Body of pancreas (tissue), 4 donors: ENCODE measurements at regions not wholly inside any gene's neighbourhood (a gene's known extent, or its start where the extent isn't known, plus 50 kb on each side); places are given as distances from the start of the nearest gene placed in this dataset.

ENCODE experiments used
- POLR2A ChIP-seq, 3 donors: fragments of 450-650 bp; IDR thresholded peaks; one replicate each; pipeline ENCODE4 v1.6.1; 2016; ENCODE audit warnings: antibody characterized with exemption in 3 of 3, mild to moderate bottlenecking in 2 of 3
- TF ChIP-seq, protein P1 (sequence below), 7 experiments: fragments of 450-650 bp in 4 of 7; fragments of 200-600 bp in 3 of 7; sonication (generic) in 3 of 7; IDR thresholded peaks; one replicate each; pipeline ENCODE4 v1.5.1; 2016 to 2019; ENCODE audit warnings: antibody characterized with exemption in 7 of 7

DNA sequence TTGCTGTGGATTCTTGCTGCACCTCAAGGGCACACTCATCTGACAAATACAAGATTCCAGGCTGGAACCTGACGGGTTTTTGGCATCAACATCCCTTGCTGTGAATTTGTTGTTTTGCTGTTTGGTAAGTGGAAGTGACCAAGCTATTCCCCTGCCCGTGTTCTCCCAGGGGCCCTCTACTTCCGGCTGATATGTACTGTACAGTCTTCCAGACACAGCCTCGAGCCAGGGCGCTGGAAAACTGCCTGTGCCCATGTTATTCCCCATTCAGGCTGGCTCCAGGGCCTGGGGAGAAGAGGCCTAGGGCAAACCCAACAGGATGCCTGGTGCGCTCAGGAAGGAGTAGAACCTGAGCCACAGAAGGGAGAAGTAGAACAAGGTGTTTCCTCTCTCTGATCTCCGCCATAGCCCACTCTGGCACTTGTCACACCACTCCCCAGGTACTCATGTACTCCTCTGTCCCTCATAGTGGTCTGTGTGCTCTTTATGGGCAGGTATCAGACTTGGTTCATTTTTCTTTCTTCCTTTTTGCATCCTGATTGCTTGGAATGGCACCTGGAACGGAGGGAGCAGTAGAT is 67.8 kb upstream of the LTA4H start:
- TF ChIP-seq POLR2A (IDR thresholded peaks at IDR 0.05): no peak
- TF ChIP-seq, protein P1, sequence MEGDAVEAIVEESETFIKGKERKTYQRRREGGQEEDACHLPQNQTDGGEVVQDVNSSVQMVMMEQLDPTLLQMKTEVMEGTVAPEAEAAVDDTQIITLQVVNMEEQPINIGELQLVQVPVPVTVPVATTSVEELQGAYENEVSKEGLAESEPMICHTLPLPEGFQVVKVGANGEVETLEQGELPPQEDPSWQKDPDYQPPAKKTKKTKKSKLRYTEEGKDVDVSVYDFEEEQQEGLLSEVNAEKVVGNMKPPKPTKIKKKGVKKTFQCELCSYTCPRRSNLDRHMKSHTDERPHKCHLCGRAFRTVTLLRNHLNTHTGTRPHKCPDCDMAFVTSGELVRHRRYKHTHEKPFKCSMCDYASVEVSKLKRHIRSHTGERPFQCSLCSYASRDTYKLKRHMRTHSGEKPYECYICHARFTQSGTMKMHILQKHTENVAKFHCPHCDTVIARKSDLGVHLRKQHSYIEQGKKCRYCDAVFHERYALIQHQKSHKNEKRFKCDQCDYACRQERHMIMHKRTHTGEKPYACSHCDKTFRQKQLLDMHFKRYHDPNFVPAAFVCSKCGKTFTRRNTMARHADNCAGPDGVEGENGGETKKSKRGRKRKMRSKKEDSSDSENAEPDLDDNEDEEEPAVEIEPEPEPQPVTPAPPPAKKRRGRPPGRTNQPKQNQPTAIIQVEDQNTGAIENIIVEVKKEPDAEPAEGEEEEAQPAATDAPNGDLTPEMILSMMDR (IDR thresholded peaks at IDR 0.05): no peak
